ENCODE measurements at regions not wholly inside any gene's neighbourhood (a gene's known extent, or its start where the extent isn't known, plus 50 kb on each side); places are given as distances from the start of the nearest gene placed in this dataset.

DNA sequence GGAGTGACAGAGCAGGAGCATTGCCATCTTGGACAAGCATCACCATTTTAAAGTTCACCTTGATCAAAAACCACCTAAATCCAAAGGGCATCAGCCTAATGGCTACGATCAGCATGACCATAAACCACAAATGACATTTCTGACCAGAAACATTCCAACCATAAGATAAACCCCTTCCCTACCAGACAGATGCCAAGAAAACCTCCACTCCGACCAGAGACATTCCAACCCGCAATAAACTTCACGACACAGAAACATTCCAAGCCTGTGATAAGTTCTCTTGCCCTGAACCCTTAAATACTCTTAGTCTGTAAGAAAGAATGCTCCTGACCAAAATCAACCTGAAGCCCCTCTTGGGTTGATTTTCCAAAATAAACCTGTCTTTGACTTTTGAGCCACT is 606.9 kb downstream of the POM121L12 start:
- H3K36me3 ChIP-seq (ENCODE audit: insufficient read depth, low read length) = no peaks in the 10 kb centered on the region
- H3K4me2 ChIP-seq (ENCODE audit: low read length) = no peak overlapping the region
- no peak overlapping the region for H2AFZ ChIP-seq (ENCODE audit: low read length)
- no peak overlapping the region for H3K9ac ChIP-seq (ENCODE audit: low read length)
- H4K20me1 ChIP-seq (ENCODE audit: insufficient read depth, low read length) = no peaks in the 10 kb centered on the region
- no peaks in the 10 kb centered on the region for H3K9me3 ChIP-seq (ENCODE audit: low read length)
- no peaks in the 10 kb centered on the region for H3K79me2 ChIP-seq (ENCODE audit: insufficient read depth, low read length)
- TF ChIP-seq EZH2 (IDR thresholded peaks at IDR 0.05; ENCODE audit: borderline replicate concordance, low read length) (no peak), CTCF (IDR thresholded peaks at IDR 0.05; ENCODE audit: low read length) (no peak)
- no peaks in the 10 kb centered on the region for H3K9me2 ChIP-seq (ENCODE audit: low read depth, low read length)
- H3K27ac ChIP-seq (ENCODE audit: low read depth, low read length, poor library complexity, severe bottlenecking) = no peak overlapping the region
- no peak overlapping the region for H3K4me3 ChIP-seq (ENCODE audit: low read depth, low read length, poor library complexity, severe bottlenecking)
- H3K4me1 ChIP-seq (ENCODE audit: insufficient read depth, low read length, severe bottlenecking) = no peaks in the 10 kb centered on the region
- H3K27me3 ChIP-seq (ENCODE audit: insufficient read depth, low read length) = no peaks in the 10 kb centered on the region
- no peaks in the 10 kb centered on the region for H3F3A ChIP-seq (ENCODE audit: insufficient read depth, low read length)

GRCh38 chr7:53642866-53643265 is 607.4 kb downstream of the POM121L12 start:
- Histone ChIP-seq H3F3A (ENCODE audit: insufficient read depth, low read length) (no peaks in the 10 kb centered on the region), H3K36me3 (ENCODE audit: insufficient read depth, low read length) (no peaks in the 10 kb centered on the region), H3K27ac (ENCODE audit: low read depth, low read length, poor library complexity, severe bottlenecking) (no peak overlapping the region), H3K4me1 (ENCODE audit: insufficient read depth, low read length, severe bottlenecking) (no peaks in the 10 kb centered on the region), H3K9me2 (ENCODE audit: low read depth, low read length) (no peaks in the 10 kb centered on the region), H4K20me1 (ENCODE audit: insufficient read depth, low read length) (no peaks in the 10 kb centered on the region), H3K9ac (ENCODE audit: low read length) (no peak overlapping the region), H2AFZ (ENCODE audit: low read length) (no peak overlapping the region), H3K4me3 (ENCODE audit: low read depth, low read length, poor library complexity, severe bottlenecking) (no peak overlapping the region), H3K9me3 (ENCODE audit: low read length) (no peaks in the 10 kb centered on the region), H3K27me3 (ENCODE audit: insufficient read depth, low read length) (no peaks in the 10 kb centered on the region), H3K4me2 (ENCODE audit: low read length) (no peak overlapping the region), H3K79me2 (ENCODE audit: insufficient read depth, low read length) (no peaks in the 10 kb centered on the region)
- TF ChIP-seq EZH2 (IDR thresholded peaks at IDR 0.05; ENCODE audit: borderline replicate concordance, low read length) (no peak), CTCF (IDR thresholded peaks at IDR 0.05; ENCODE audit: low read length) (no peak)

GRCh38 chr7:53656881-53657280 is 621.4 kb downstream of the POM121L12 start:
- Histone ChIP-seq H3K4me3 (ENCODE audit: low read depth, low read length, poor library complexity, severe bottlenecking) (no peak overlapping the region), H2AFZ (ENCODE audit: low read length) (no peak overlapping the region), H3K4me2 (ENCODE audit: low read length) (no peak overlapping the region), H3K79me2 (ENCODE audit: insufficient read depth, low read length) (no peaks in the 10 kb centered on the region), H3F3A (ENCODE audit: insufficient read depth, low read length) (no peaks in the 10 kb centered on the region), H3K9me2 (ENCODE audit: low read depth, low read length) (no peaks in the 10 kb centered on the region), H3K9ac (ENCODE audit: low read length) (no peak overlapping the region), H3K27me3 (ENCODE audit: insufficient read depth, low read length) (no peaks in the 10 kb centered on the region), H3K36me3 (ENCODE audit: insufficient read depth, low read length) (no peaks in the 10 kb centered on the region), H3K9me3 (ENCODE audit: low read length) (0 out of 2 replicates have a peak, but pooled peaks cover 4% of the 10 kb centered on the region), H3K4me1 (ENCODE audit: insufficient read depth, low read length, severe bottlenecking) (no peaks in the 10 kb centered on the region), H3K27ac (ENCODE audit: low read depth, low read length, poor library complexity, severe bottlenecking) (no peak overlapping the region), H4K20me1 (ENCODE audit: insufficient read depth, low read length) (no peaks in the 10 kb centered on the region)
- TF ChIP-seq EZH2 (IDR thresholded peaks at IDR 0.05; ENCODE audit: borderline replicate concordance, low read length) (no peak), CTCF (IDR thresholded peaks at IDR 0.05; ENCODE audit: low read length) (no peak)
